ENCODE measurements at regions not wholly inside any gene's neighbourhood (a gene's known extent, or its start where the extent isn't known, plus 50 kb on each side); places are given as distances from the start of the nearest gene placed in this dataset.

DNA sequence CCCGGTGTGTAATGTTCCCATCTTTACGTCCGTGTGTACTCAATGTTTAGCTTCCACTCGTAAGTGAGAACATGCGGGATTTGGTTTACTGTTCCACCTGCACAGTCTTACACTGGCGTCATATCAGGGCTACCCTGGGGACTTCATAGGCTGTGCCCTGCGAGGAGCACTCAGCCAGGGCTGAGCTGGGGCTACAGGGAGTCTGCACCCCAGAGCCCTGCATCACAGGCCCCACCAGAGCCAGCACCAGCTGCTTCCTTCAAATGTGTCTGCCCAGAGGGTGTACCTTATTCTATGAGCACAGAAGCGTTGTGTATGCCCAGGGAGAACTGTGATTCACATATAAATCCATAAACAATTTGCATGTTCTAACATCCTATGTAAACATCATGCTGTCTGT lies 277.1 kb downstream of the TCERG1L start:
- TF ChIP-seq POLR2AphosphoS5 (IDR thresholded peaks at IDR 0.05), result no peak
- TF ChIP-seq, protein P1, sequence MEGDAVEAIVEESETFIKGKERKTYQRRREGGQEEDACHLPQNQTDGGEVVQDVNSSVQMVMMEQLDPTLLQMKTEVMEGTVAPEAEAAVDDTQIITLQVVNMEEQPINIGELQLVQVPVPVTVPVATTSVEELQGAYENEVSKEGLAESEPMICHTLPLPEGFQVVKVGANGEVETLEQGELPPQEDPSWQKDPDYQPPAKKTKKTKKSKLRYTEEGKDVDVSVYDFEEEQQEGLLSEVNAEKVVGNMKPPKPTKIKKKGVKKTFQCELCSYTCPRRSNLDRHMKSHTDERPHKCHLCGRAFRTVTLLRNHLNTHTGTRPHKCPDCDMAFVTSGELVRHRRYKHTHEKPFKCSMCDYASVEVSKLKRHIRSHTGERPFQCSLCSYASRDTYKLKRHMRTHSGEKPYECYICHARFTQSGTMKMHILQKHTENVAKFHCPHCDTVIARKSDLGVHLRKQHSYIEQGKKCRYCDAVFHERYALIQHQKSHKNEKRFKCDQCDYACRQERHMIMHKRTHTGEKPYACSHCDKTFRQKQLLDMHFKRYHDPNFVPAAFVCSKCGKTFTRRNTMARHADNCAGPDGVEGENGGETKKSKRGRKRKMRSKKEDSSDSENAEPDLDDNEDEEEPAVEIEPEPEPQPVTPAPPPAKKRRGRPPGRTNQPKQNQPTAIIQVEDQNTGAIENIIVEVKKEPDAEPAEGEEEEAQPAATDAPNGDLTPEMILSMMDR (IDR thresholded peaks at IDR 0.05), result no peak
